ENCODE measurements at regions not wholly inside any gene's neighbourhood (a gene's known extent, or its start where the extent isn't known, plus 50 kb on each side); places are given as distances from the start of the nearest gene placed in this dataset.
A peak's percentile ranks its signal among the peaks of the same experiment; 100 is the strongest.

DNA sequence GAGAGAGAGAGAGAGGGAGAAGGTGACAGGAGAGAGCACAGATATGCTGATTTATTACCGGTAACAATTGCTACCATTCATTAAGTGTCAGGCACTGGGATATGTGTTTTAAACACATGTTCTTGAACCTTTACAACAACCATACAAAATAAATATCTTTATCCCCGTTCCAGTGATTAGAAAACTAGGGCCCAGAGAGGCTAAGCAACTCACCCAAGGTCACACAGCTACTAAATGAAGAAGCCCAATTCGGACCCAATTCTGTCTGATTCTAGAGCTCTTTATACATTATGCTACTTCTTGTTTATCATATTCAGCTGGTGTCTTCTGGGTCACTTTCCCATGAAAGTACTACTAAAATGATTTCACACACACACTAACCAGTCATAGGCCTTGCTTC is 154.0 kb upstream of the RAG2 start:
- TF ChIP-seq, protein P1, sequence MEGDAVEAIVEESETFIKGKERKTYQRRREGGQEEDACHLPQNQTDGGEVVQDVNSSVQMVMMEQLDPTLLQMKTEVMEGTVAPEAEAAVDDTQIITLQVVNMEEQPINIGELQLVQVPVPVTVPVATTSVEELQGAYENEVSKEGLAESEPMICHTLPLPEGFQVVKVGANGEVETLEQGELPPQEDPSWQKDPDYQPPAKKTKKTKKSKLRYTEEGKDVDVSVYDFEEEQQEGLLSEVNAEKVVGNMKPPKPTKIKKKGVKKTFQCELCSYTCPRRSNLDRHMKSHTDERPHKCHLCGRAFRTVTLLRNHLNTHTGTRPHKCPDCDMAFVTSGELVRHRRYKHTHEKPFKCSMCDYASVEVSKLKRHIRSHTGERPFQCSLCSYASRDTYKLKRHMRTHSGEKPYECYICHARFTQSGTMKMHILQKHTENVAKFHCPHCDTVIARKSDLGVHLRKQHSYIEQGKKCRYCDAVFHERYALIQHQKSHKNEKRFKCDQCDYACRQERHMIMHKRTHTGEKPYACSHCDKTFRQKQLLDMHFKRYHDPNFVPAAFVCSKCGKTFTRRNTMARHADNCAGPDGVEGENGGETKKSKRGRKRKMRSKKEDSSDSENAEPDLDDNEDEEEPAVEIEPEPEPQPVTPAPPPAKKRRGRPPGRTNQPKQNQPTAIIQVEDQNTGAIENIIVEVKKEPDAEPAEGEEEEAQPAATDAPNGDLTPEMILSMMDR (IDR thresholded peaks at IDR 0.05; ENCODE audit: borderline replicate concordance, control extremely low read depth, extremely low read depth, insufficient read depth, missing control alignments): no peak
- no peak for DNase-seq (ENCODE audit: low spot score)
- in situ Hi-C loops (cut with MboI; ENCODE audit: low sequenced_read_pairs, unreplicated experiment): no loop called here

DNA sequence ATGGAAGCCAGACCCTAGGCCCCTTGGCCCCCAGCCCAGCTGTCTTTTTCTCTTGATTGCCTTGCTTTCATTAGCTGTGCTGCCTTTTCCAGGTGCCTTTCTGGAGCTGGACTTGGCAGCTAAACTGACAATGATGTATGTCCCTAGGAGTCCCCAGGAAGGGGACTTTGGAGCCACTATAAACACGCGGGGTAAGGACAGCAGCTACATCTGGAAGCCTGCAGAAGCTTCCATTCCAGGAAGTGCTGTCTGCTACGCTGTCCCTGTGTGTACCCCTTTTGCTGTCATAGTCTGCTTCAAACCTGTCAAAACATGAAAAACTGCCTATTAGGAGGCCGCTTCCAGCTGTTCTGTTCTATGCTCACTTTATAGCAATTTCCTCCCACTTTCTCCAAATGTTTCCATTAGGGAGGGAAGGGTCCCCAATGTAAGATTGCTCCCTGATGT is 153.3 kb upstream of the RAG2 start:
- in situ Hi-C loops (cut with MboI; ENCODE audit: low sequenced_read_pairs, unreplicated experiment): no loop called here
- TF ChIP-seq, protein P1 (IDR thresholded peaks at IDR 0.05; ENCODE audit: borderline replicate concordance, control extremely low read depth, extremely low read depth, insufficient read depth, missing control alignments): no peak
- DNase-seq (ENCODE audit: low spot score): no peak

DNA sequence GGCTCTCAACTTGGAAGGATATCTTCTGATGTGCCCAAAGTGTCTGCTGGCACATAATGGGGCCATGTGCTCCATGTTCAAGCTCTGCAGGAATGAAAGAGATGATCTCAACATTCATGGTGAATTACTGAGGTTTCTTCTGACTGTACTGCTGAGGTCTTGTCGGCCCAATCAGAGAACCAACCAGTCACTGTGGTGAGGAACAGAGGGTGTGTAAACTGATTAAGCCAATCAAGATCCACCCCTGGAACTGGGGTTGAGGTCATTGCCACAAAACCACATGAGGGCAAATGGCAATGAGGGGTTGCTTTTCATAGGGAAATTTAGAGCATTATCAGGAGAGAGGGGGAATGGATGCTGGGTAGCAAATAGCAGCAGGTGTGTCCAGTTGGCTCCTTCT is 152.3 kb upstream of the RAG2 start:
- TF ChIP-seq, protein P1 (IDR thresholded peaks at IDR 0.05; ENCODE audit: borderline replicate concordance, control extremely low read depth, extremely low read depth, insufficient read depth, missing control alignments): no peak
- in situ Hi-C loops (cut with MboI; ENCODE audit: low sequenced_read_pairs, unreplicated experiment): no loop called here
- DNase-seq (ENCODE audit: low spot score): no peak

DNA sequence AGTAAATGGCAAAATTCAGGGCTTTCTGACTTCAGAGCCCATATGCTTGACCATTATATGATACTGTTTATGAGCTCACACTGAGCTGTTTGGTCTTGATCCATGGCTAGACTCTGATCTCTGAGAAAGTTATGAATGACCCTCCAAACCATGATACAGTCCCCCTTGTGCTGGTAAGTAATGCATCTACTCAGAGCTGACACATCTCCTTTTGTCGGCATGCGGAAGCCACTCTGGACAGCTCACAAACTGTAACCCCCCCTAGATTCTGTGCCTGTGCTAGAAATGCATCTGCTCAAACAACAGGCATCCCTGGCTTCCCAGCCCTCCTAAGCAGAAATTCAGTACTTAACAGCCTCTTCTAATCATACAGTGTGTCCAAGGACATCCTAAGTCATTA is 150.8 kb upstream of the RAG2 start:
- DNase-seq (ENCODE audit: low spot score): no peak
- in situ Hi-C loops (cut with MboI; ENCODE audit: low sequenced_read_pairs, unreplicated experiment): loop anchor here (25.0 kb wide), 1 partner anchor 187 kb away; the partner anchor contains the start of gene RAG1
- TF ChIP-seq, protein P1 (IDR thresholded peaks at IDR 0.05; ENCODE audit: borderline replicate concordance, control extremely low read depth, extremely low read depth, insufficient read depth, missing control alignments): no peak

DNA sequence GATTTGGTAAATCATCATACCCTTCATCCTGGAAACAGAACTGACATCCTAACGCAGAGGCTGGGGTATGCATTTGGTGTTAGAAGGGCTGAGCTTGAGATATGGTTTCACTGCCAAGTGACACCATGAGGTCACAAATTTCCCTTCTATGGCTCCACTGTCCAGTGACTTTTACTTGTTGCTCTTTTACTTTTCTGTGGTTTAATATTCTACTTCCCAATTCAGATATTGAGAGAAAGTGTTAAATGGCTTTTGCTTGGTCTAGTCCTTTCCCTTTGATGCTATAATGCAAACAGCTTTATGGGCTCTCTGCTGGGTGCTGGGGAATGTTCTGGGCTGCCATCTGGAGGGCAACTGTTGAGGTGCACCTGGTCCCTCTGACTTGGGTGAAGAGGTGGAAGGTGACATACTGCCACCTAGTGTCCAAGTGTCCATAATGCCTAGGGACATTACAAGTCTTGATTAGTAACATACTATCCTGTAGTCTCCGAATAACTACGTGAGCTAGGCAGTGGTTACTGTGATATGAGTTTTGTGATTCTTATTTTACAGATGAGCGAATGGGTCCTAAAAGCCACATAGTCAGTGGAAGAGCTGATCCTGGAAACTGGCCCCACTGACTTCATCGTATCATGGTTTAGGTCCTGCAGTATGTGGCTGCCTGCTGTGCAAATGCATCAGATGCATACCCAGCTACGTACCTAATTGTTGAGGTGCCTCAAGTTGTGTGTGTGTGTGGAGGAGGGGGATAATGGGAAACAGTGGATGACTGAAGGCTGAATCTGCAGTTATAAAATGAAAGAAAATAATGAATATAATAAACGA is 149.1 kb upstream of the RAG2 start:
- peak; percentile 66 for DNase-seq (ENCODE audit: low spot score)
- TF ChIP-seq, protein P1 (IDR thresholded peaks at IDR 0.05; ENCODE audit: borderline replicate concordance, control extremely low read depth, extremely low read depth, insufficient read depth, missing control alignments): peak; percentile 98
- in situ Hi-C loops (cut with MboI; ENCODE audit: low sequenced_read_pairs, unreplicated experiment): loop anchor here (25.0 kb wide), 1 partner anchor 185 kb away; the partner anchor contains the start of gene RAG1

DNA sequence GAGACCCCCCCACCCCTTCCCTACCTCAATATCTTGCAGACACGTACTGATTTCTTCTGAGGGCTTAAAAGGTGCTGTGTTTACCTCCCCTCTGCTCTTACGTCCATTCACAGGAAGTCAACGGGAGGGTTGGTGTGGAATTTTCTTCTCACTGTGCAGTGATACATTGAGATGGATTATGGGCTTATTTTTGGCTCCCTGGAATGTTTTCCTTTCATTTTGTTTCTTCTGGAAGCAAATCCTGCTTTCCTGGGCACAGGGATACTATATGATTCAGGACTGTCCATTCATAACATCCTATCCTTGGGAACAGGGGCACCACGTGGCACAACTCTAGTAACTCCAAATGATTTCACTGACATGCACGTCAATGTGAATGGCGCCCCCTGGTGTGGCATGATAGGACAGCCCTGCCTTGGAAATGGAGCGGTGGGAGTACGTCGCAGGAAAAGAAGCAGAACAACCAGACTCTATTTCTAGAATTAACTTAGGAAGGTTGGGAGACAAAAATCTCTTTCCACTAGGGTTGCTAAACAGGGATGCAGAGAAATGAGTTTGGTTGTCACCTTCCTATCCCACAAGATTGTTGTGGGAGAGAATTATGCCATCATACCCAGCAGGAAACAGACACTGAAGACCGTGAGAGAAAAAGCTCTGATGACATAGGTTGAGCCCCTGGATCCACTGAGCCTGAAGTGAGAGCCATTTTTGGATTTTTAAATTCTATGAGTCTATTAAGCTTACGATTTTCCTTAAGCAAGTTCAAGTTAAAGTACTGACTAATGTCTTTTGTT is 146.5 kb upstream of the RAG2 start:
- DNase-seq (ENCODE audit: low spot score): peak; percentile 37
- TF ChIP-seq, protein P1 (IDR thresholded peaks at IDR 0.05; ENCODE audit: borderline replicate concordance, control extremely low read depth, extremely low read depth, insufficient read depth, missing control alignments): peak; percentile 80
- in situ Hi-C loops (cut with MboI; ENCODE audit: low sequenced_read_pairs, unreplicated experiment): loop anchor here (5.0 to 25.0 kb wide), 2 partner anchors 37 to 182 kb away; partner anchors contain the start of gene RAG1

Data from GM13976 (cell line).